HCT116 (cell line): ENCODE measurements at regions not wholly inside any gene's neighbourhood (a gene's known extent, or its start where the extent isn't known, plus 50 kb on each side); places are given as distances from the start of the nearest gene placed in this dataset.
A peak's percentile ranks its signal among the peaks of the same experiment; 100 is the strongest.

Source experiments
- ATAC-seq: fragments of 200-7000 bp; cut with Tn5 transposase; 2 replicates; pipeline ENCODE4 v1.9.1; 2020; ENCODE audit warnings: mild to moderate bottlenecking, moderate library complexity
- BruUV-seq: library from RNA; stranded (reverse); fragments of 400-500 nt; replicated peaks from 2 replicates; lab custom pipeline; 2021; lab: Mats Ljungman, UMichigan
- CTCF ChIA-PET: fragments of 300-600 bp; sonication (Branson Sonifier 250); formaldehyde crosslinking; loops from one replicate; lab custom pipeline; 2021; ENCODE audit warnings: antibody characterized with exemption; lab: Charles Lee
- POLR2A ChIA-PET: fragments of 300-600, 350-600 bp; sonication (Branson Sonifier 250); formaldehyde crosslinking; loops from one replicate; lab custom pipeline; 2021; ENCODE audit warnings: antibody characterized with exemption; lab: Charles Lee
- RAD21 ChIA-PET, 2 experiments: fragments of 300-600 bp; sonication (Branson Sonifier 250); formaldehyde crosslinking; loops; one replicate each; lab custom pipeline; 2023; ENCODE audit warnings: low total read pairs in 2 of 2; ENCODE audit not compliant: uncharacterized antibody in 2 of 2, unreplicated experiment in 2 of 2, low non-redundant PET in 1 of 2; lab: Charles Lee
- DNase-seq: peaks from one replicate; pipeline ENCODE4 v3.0.0-alpha.2; 2010; ENCODE audit warnings: low read depth, low spot score
- H2AFZ ChIP-seq: fragments of 200-600 bp; shearing (Covaris generic), sonication (generic); 2 replicates; pipeline ENCODE4 v1.6.1; 2017; ENCODE audit warnings: low read depth, mixed run types, mixed read lengths, antibody characterized with exemption, low read length; ENCODE audit not compliant: poor library complexity, severe bottlenecking
- H3K27ac ChIP-seq: 2 replicates; pipeline ENCODE4 v1.5.1; 2012; ENCODE audit warnings: low read depth, low read length
- H3K27me3 ChIP-seq: fragments of 200-600 bp; sonication (generic); 2 replicates; pipeline ENCODE4 v1.6.1; 2016; ENCODE audit warnings: mixed run types, low read length, mixed read lengths; ENCODE audit not compliant: insufficient read depth
- H3K36me3 ChIP-seq, 2 experiments: fragments of 200-500 bp in 1 of 2; fragments of 200-600 bp in 1 of 2; sonication (Bioruptor generic) in 1 of 2; sonication (generic) in 1 of 2; 2 replicates each; pipeline versions ENCODE4 v1.5.1 to v1.6.1; 2014 to 2016; ENCODE audit warnings: low read length in 2 of 2, inconsistent platforms in 1 of 2, mixed read lengths in 1 of 2, mixed run types in 1 of 2; ENCODE audit not compliant: insufficient read depth in 2 of 2, control insufficient read depth in 1 of 2
- H3K4me1 ChIP-seq, 2 experiments: fragments of 200-600 bp in 1 of 2; sonication (generic) in 1 of 2; 2 replicates each; pipeline versions ENCODE4 v1.5.1 to v1.6.1; 2012 to 2017; ENCODE audit warnings: low read length in 2 of 2, inconsistent platforms in 1 of 2, mild to moderate bottlenecking in 1 of 2, mixed read lengths in 1 of 2, mixed run types in 1 of 2, moderate library complexity in 1 of 2; ENCODE audit not compliant: insufficient read depth in 2 of 2, control insufficient read depth in 1 of 2
- H3K4me2 ChIP-seq: fragments of 200-600 bp; sonication (generic); 2 replicates; pipeline ENCODE4 v1.6.1; 2017; ENCODE audit warnings: mixed run types, low read length, mixed read lengths
- H3K4me3 ChIP-seq, 2 experiments: fragments of 200-600 bp in 1 of 2; sonication (generic) in 1 of 2; replicated peaks in 1 of 2; 2 replicates each; pipeline ENCODE4 v1.5.1; 2011 to 2016; ENCODE audit warnings: low read length in 2 of 2, control low read depth in 1 of 2, low read depth in 1 of 2, mild to moderate bottlenecking in 1 of 2, mixed read lengths in 1 of 2, mixed run types in 1 of 2
- H3K79me2 ChIP-seq: fragments of 200-600 bp; sonication (generic); 2 replicates; pipeline ENCODE4 v1.6.1; 2017; ENCODE audit warnings: mild to moderate bottlenecking, mixed run types, low read length, moderate library complexity, mixed read lengths; ENCODE audit not compliant: insufficient read depth
- H3K9ac ChIP-seq: fragments of 200-600 bp; sonication (generic); 2 replicates; pipeline ENCODE4 v1.6.1; 2016; ENCODE audit warnings: low read length, mixed read lengths
- H3K9me2 ChIP-seq: fragments of 200-600 bp; sonication (generic), shearing (Covaris generic); 2 replicates; pipeline ENCODE4 v1.6.1; 2017; ENCODE audit warnings: mixed run types, mild to moderate bottlenecking, moderate library complexity; ENCODE audit not compliant: insufficient read depth
- H3K9me3 ChIP-seq, 2 experiments: fragments of 200-500 bp in 1 of 2; fragments of 200-600 bp in 1 of 2; sonication (Bioruptor generic) in 1 of 2; sonication (generic) in 1 of 2; 2 replicates each; pipeline ENCODE4 v1.6.1; 2014 to 2017; ENCODE audit warnings: low read length in 2 of 2, mixed read lengths in 2 of 2, inconsistent platforms in 1 of 2, low read depth in 1 of 2, mild to moderate bottlenecking in 1 of 2, mixed run types in 1 of 2, moderate library complexity in 1 of 2; ENCODE audit not compliant: control insufficient read depth in 1 of 2, insufficient read depth in 1 of 2
- H4K20me1 ChIP-seq: fragments of 200-600 bp; sonication (generic), shearing (Covaris generic); 2 replicates; pipeline ENCODE4 v1.6.1; 2017; ENCODE audit warnings: mixed run types, mild to moderate bottlenecking, moderate library complexity; ENCODE audit not compliant: insufficient read depth
- CBX3 ChIP-seq: IDR thresholded peaks from 2 replicates; pipeline ENCODE4 v1.6.1; 2012; ENCODE audit warnings: low read depth
- CEBPB ChIP-seq: IDR thresholded peaks from 2 replicates; pipeline ENCODE4 v1.6.1; 2012; ENCODE audit warnings: low read depth
- EGR1 ChIP-seq: IDR thresholded peaks from 2 replicates; pipeline ENCODE4 v1.6.1; 2012; ENCODE audit warnings: low read depth
- EZH2 ChIP-seq: fragments of 200-600 bp; sonication (generic); IDR thresholded peaks from 2 replicates; pipeline ENCODE4 v1.6.1; 2017; ENCODE audit warnings: antibody characterized with exemption, mixed run types
- FOSL1 ChIP-seq: IDR thresholded peaks from 2 replicates; pipeline ENCODE4 v1.6.1; 2012; ENCODE audit warnings: low read depth
- JUND ChIP-seq: IDR thresholded peaks from 2 replicates; pipeline ENCODE4 v1.6.1; 2012
- POLR2AphosphoS5 ChIP-seq: IDR thresholded peaks from 2 replicates; pipeline ENCODE4 v1.6.1; 2011; ENCODE audit warnings: mild to moderate bottlenecking, low read depth, low read length, moderate library complexity
- RAD21 ChIP-seq: IDR thresholded peaks from 2 replicates; pipeline ENCODE4 v1.6.1; 2012; ENCODE audit warnings: low read depth, mild to moderate bottlenecking
- SIN3A ChIP-seq: IDR thresholded peaks from 2 replicates; pipeline ENCODE4 v1.6.1; 2012; ENCODE audit warnings: low read depth
- SRF ChIP-seq: IDR thresholded peaks from 2 replicates; pipeline ENCODE4 v1.6.1; 2012; ENCODE audit warnings: low read depth
- YY1 ChIP-seq: IDR thresholded peaks from 2 replicates; pipeline ENCODE4 v1.6.1; 2011; ENCODE audit warnings: low read length, low read depth, moderate library complexity, mild to moderate bottlenecking; ENCODE audit not compliant: insufficient replicate concordance; ENCODE audit errors: extremely low read depth
- intact Hi-C: fragments of 100-400 bp; cut with micrococcal nuclease; formaldehyde crosslinking; loops from 2 replicates; pipeline ENCODE4 v1.10.0; 2022

DNA sequence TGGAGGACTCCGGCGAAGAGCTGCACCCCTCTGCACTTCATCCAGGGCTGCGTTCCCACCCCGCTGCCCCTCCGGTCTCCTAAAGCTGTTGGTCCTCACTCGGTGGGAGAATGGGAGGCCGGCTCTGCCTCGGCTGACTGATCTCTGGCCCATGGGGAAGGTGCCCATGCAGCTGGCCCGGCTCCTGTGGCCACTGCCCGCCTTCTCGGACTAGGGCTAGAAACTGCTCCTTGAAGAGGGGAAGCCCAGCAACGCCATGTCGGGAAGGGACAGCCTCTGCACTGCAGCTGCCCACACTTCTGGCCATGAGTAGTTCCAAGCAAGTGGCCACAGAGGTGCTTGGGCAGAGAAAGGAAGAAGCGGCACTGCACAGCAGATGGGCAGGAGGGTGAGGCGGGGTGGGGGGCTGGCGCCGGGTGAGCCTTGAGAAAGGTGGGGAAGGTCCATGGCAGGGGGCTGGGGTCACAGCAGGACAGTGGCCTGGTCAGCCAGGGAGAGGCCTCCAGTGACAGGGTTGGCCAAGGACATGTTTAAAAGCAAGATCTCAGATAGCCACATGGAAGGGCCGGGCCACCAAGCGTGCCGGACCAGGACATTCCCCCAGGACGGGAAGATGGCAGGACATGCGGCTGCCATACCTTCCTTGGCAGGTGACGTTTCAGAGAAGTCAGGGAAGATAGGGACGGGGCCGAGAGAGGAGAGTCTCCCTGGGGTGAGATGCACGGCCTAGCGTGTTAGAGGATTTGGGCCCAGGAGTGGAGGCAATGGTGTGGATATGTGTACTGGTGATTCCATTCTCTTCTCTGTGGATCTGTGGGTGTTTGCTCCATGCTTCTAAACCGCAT is 158.8 kb upstream of the HDAC4 start:
- no TSS peak for BruUV-seq
- no peaks in the 10 kb centered on the region for H3K9me2 ChIP-seq
- no peak overlapping the region for H3K9ac ChIP-seq
- intact Hi-C loops, result no loop called here
- ChIA-PET RAD21 (no interaction called here), CTCF (no interaction called here), POLR2A (no interaction called here)
- H3K4me1 ChIP-seq, result peaks cover 0 to 7% of the 10 kb centered on the region in 2 experiments; a peak in 1 of 4 replicates
- DNase-seq, result no peak
- ATAC-seq, result no peak
- H3K9me3 ChIP-seq, result no peaks in the 10 kb centered on the region
- no peak overlapping the region for H2AFZ ChIP-seq
- no peaks in the 10 kb centered on the region for H4K20me1 ChIP-seq
- H3K4me2 ChIP-seq, result no peak overlapping the region
- TF ChIP-seq SRF (no peak), RAD21 (no peak), YY1 (no peak), FOSL1 (no peak), CEBPB (no peak), POLR2AphosphoS5 (no peak), JUND (no peak), EGR1 (no peak), EZH2 (no peak), CBX3 (no peak)
- no peaks in the 10 kb centered on the region for H3K36me3 ChIP-seq
- peaks cover 16% of the 10 kb centered on the region; the same call in 1 of the 2 replicates for H3K27me3 ChIP-seq
- no peaks in the 10 kb centered on the region for H3K79me2 ChIP-seq
- no peak overlapping the region for H3K27ac ChIP-seq
- no peak overlapping the region for H3K4me3 ChIP-seq

DNA sequence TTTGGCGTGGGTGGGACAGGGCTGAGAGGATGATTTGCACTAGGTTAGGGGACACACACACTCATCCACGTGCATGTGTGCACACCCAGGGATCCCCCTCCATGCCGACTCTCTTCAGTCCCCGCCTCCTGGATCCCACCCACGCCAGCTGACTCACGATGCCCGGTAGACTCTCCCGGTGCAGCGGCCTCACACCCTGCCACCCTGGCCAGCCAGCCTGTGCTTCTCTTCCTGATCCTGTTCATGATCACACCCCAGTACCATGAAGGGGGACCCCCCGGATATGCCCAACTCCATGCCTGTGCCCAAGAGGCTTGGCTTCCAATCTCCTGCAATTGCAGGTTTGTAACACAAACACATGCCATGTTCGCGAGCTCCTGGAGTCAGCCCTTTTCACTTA is 157.8 kb upstream of the HDAC4 start:
- Histone ChIP-seq H3K9ac (no peak overlapping the region), H3K4me1 (peaks cover 0 to 7% of the 10 kb centered on the region in 2 experiments; a peak in 1 of 4 replicates), H3K36me3 (no peaks in the 10 kb centered on the region), H3K27ac (no peak overlapping the region), H3K9me2 (no peaks in the 10 kb centered on the region), H3K79me2 (no peaks in the 10 kb centered on the region), H2AFZ (no peak overlapping the region), H3K4me2 (no peak overlapping the region)
- BruUV-seq, result no TSS peak
- RAD21 ChIA-PET, result no interaction called here
- DNase-seq, result no peak
- intact Hi-C loops, result no loop called here
- TF ChIP-seq SIN3A (no peak), EGR1 (0 out of 2 replicates have a peak, but pooled peaks have one; percentile 34)
- TF ChIP-seq, all 23 proteins: peak for 1
- H4K20me1 ChIP-seq, result no peaks in the 10 kb centered on the region
- H3K4me3 ChIP-seq, result no peak overlapping the region
- POLR2A ChIA-PET, result no interaction called here
- CTCF ChIA-PET, result no interaction called here
- H3K9me3 ChIP-seq, result no peaks in the 10 kb centered on the region
- peaks cover 21% of the 10 kb centered on the region; the same call in 1 of the 2 replicates for H3K27me3 ChIP-seq
- ATAC-seq, result no peak
